ENCODE measurements at regions not wholly inside any gene's neighbourhood (a gene's known extent, or its start where the extent isn't known, plus 50 kb on each side); places are given as distances from the start of the nearest gene placed in this dataset.

DNA sequence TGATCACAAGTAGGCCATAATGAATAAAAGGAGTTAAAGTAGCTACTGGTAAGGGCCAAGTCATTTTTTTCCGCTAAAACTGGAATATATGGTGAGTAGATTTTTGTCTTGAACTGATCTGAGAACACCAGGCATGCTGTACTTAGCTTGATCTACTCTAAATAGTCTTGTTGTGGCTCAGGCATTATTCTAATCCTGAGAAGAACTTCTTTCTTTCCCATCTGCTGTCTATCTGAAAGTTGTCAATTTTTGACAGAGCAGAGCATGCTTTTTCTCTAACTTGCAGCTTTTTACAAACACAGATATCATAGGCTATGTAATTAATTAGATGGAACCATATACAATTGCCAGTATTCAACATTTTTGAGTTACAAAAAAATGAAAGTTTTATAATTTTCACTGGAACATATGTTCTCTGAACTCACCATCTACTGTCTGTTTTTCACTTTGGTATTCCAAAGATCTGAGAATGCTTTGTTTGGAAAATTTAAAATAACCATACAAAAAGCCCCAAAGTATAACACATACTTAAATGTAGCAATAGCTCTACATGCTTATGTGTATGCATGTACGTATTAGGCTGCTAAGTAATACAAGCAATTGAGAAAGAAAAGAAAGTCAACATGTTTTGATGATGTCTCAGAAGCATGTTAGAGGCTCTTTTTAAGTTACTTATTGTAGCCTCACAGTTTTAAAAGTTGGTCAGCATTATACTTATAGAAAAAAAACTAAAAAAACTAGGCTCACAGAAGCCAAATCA is 542.7 kb upstream of the LUZP2 start:
- H3K79me2 ChIP-seq (ENCODE audit: control insufficient read depth, low read length): no peaks in the 10 kb centered on the region
- no peak overlapping the region for H3K4me2 ChIP-seq (ENCODE audit: low read length)
- H3F3A ChIP-seq (ENCODE audit: control insufficient read depth, insufficient read depth): no peaks in the 10 kb centered on the region
- no peaks in the 10 kb centered on the region for H3K36me3 ChIP-seq (ENCODE audit: control insufficient read depth, low read length)
- H3K4me1 ChIP-seq (ENCODE audit: control insufficient read depth, low read length): no peaks in the 10 kb centered on the region
- H3K27ac ChIP-seq (ENCODE audit: low read depth, low read length): no peak overlapping the region
- H3K27me3 ChIP-seq (ENCODE audit: control insufficient read depth, low read length): no peaks in the 10 kb centered on the region
- no peaks in the 10 kb centered on the region for H3K9me2 ChIP-seq (replicated peaks; ENCODE audit: control insufficient read depth, low read length)
- no peaks in the 10 kb centered on the region for H3K9me3 ChIP-seq (ENCODE audit: control insufficient read depth, insufficient read depth, low read length)
- no peaks in the 10 kb centered on the region for H4K20me1 ChIP-seq (ENCODE audit: control insufficient read depth, insufficient read depth, low read depth, low read length)
- H3K4me3 ChIP-seq (ENCODE audit: low read length): no peak overlapping the region
- TF ChIP-seq CTCF (IDR thresholded peaks at IDR 0.05; ENCODE audit: low read depth, low read length, poor library complexity, severe bottlenecking): no peak
- TF ChIP-seq EZH2phosphoT487 (IDR thresholded peaks at IDR 0.05; ENCODE audit: borderline replicate concordance, low read length): no peak

GRCh38 chr11:23954730-23955129 is 542.1 kb upstream of the LUZP2 start:
- no peak overlapping the region for H3K27ac ChIP-seq (ENCODE audit: low read depth, low read length)
- H3K9me3 ChIP-seq (ENCODE audit: control insufficient read depth, insufficient read depth, low read length): no peaks in the 10 kb centered on the region; the same call in 1 of the 2 replicates
- no peaks in the 10 kb centered on the region for H3K4me1 ChIP-seq (ENCODE audit: control insufficient read depth, low read length)
- H3K27me3 ChIP-seq (ENCODE audit: control insufficient read depth, low read length): no peaks in the 10 kb centered on the region
- H4K20me1 ChIP-seq (ENCODE audit: control insufficient read depth, insufficient read depth, low read depth, low read length): no peaks in the 10 kb centered on the region
- no peak for TF ChIP-seq EZH2phosphoT487 (IDR thresholded peaks at IDR 0.05; ENCODE audit: borderline replicate concordance, low read length)
- TF ChIP-seq CTCF (IDR thresholded peaks at IDR 0.05; ENCODE audit: low read depth, low read length, poor library complexity, severe bottlenecking): no peak
- H3K4me3 ChIP-seq (ENCODE audit: low read length): no peak overlapping the region
- H3K79me2 ChIP-seq (ENCODE audit: control insufficient read depth, low read length): no peaks in the 10 kb centered on the region
- H3K9me2 ChIP-seq (replicated peaks; ENCODE audit: control insufficient read depth, low read length): no peaks in the 10 kb centered on the region
- H3K36me3 ChIP-seq (ENCODE audit: control insufficient read depth, low read length): no peaks in the 10 kb centered on the region
- H3K4me2 ChIP-seq (ENCODE audit: low read length): no peak overlapping the region
- no peaks in the 10 kb centered on the region for H3F3A ChIP-seq (ENCODE audit: control insufficient read depth, insufficient read depth)

GRCh38 chr11:23956586-23956985 is 540.3 kb upstream of the LUZP2 start:
- no peaks in the 10 kb centered on the region for H3F3A ChIP-seq (ENCODE audit: control insufficient read depth, insufficient read depth)

More at GRCh38 chr11:23956586-23956985, 540.3 kb upstream of the LUZP2 start:
- Histone ChIP-seq H3K79me2 (ENCODE audit: control insufficient read depth, low read length) (no peaks in the 10 kb centered on the region), H4K20me1 (ENCODE audit: control insufficient read depth, insufficient read depth, low read depth, low read length) (no peaks in the 10 kb centered on the region), H3K4me2 (ENCODE audit: low read length) (no peak overlapping the region), H3K36me3 (ENCODE audit: control insufficient read depth, low read length) (no peaks in the 10 kb centered on the region), H3K27ac (ENCODE audit: low read depth, low read length) (no peak overlapping the region), H3K27me3 (ENCODE audit: control insufficient read depth, low read length) (no peaks in the 10 kb centered on the region), H3K4me3 (ENCODE audit: low read length) (no peak overlapping the region), H3K9me2 (replicated peaks; ENCODE audit: control insufficient read depth, low read length) (no peaks in the 10 kb centered on the region), H3K4me1 (ENCODE audit: control insufficient read depth, low read length) (no peaks in the 10 kb centered on the region), H3K9me3 (ENCODE audit: control insufficient read depth, insufficient read depth, low read length) (no peaks in the 10 kb centered on the region; the same call in 1 of the 2 replicates)
- TF ChIP-seq CTCF (IDR thresholded peaks at IDR 0.05; ENCODE audit: low read depth, low read length, poor library complexity, severe bottlenecking): no peak
- TF ChIP-seq EZH2phosphoT487 (IDR thresholded peaks at IDR 0.05; ENCODE audit: borderline replicate concordance, low read length): no peak

Data from DOHH2 (cell line).